NCI-H748 treated with DMSO at 0.1 percent for 48 hours (cell line): ENCODE measurements at regions not wholly inside any gene's neighbourhood (a gene's known extent, or its start where the extent isn't known, plus 50 kb on each side); places are given as distances from the start of the nearest gene placed in this dataset.

Experiments used
- DNase-seq: peaks from one replicate; lab custom pipeline; 2025; lab: John Stamatoyannopoulos, UW

DNA sequence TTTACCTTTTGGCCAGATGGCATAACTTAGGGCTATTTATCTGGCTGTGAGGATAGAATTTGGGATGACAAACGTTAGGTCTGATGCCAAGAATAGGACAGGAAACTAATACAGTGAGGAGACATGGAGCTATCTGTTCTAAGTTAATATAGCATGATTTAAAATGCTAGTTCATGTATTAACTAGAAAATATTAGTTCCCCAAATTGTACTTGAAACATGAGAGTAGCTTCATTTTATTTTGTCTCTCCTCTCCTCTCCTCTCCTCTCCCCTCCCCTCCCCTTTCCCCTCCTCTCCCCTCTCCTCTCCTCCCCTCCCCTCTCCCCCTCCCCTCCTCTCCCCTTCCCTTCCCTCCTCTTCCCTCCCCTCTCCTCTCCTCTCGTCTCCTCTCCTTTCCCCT lies 101.1 kb upstream of the MYO16 start:
- DNase-seq = no peak

DNA sequence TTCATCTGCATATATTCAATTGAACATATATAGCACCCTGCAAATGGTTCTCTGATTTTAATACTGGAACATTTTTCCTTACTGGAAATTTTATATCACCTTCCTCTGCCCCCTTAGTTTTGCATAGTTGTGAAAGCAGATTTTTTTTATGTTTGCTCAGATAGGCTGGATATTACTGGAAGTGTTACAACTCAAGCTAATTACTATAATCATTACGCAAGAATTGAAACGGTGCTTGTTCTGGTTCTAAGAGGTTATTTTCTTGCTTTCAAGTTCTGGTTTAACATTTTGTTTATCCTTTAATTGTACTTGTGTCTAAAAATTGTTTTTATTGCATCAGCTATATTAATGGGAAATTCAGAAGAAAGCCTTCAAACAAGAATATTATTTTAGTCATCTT lies 95.6 kb upstream of the MYO16 start:
- no peak for DNase-seq

GRCh38 chr13:108534728-108535127 lies 94.7 kb upstream of the MYO16 start:
- no peak for DNase-seq

DNA sequence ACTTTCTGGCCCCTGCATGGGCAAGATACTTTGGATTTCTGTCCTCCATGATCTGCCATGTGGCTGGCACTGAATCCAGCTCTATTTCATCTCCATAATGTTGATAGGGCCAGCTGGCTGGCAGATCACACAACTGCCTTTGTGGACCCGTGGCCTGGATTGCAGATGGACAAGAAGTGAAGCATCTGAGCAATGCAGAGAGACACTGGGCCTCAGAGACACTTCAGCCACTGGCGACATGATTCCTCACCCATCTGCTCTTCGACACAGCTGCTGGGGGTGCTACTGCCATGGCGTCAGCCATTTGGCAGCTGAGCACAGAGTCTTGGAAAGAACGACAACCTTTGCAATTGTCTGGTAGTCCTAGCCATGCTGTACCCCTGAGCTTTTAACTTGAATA lies 79.5 kb upstream of the MYO16 start:
- no peak for DNase-seq

DNA sequence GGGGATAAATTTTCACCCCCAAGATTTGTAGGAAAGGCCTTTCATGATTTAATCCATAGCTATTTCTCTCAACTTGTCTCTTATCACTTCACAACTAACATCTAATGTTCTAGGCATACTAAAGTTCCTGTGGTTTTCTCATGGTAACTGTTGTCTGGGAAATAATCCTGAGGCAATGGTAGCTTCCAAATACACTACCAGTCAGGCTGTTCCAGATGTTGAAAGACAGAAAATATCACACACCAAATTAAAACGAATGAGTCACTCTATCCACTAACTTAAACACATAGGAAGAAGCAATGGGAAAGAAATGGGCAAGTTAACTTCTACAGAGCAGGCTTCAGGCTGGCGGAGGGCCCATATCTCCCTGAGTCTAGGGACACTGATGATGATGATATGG lies 77.7 kb upstream of the MYO16 start:
- DNase-seq = no peak

GRCh38 chr13:108558489-108558888 lies 70.9 kb upstream of the MYO16 start:
- no peak for DNase-seq

GRCh38 chr13:108560093-108560492 lies 69.3 kb upstream of the MYO16 start:
- DNase-seq = peak; percentile 16

GRCh38 chr13:108561149-108561548 lies 68.3 kb upstream of the MYO16 start:
- peak; percentile 11 for DNase-seq

GRCh38 chr13:108566413-108567170 lies 62.8 kb upstream of the MYO16 start:
- DNase-seq = no peak

GRCh38 chr13:108572782-108573211 lies 56.6 kb upstream of the MYO16 start:
- DNase-seq = no peak

GRCh38 chr13:108573455-108573854 lies 56.0 kb upstream of the MYO16 start:
- DNase-seq = no peak

DNA sequence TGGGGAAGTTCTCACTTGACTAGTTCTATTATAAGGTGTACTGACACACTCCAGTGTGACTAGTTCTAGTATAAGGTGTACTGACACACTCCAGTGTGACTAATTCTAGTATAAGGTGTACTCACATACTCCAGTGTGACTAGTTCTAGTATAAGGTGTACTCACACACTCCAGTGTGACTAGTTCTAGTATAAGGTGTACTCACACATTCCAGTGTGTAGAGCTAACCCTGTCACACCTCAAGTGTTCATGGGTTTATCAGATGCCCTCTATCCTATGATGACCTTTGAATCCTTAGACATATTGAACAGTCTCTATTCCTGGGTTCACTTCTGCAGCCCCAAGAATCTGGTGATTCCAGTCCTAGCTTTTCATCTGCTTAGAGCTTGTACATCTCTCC lies 54.6 kb upstream of the MYO16 start:
- DNase-seq = no peak

DNA sequence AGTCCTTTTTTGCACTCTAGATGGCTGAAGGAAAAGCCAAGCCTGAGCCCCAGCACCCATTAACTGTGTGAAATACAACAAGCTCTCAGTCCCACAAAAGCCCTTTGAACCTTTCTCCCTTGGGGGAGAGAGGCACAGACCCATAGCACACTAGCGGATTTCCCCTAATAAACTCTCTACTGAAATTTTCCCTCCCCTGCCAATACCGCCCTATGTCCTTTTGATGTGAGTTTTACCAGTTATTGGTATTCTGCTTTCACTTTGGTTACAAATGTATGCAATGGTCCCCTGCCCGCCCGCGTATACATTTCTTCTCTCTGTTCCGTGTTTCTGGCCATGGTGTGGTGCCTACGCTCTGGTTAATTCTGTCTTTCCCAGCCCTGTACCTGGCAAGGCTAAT lies 54.0 kb upstream of the MYO16 start:
- no peak for DNase-seq
